Thyroid gland (tissue), 4 donors: ENCODE measurements at regions not wholly inside any gene's neighbourhood (a gene's known extent, or its start where the extent isn't known, plus 50 kb on each side); places are given as distances from the start of the nearest gene placed in this dataset.

Experiments used
- DNase-seq, 2 donors: peaks; one replicate each; pipeline ENCODE4 v3.0.0-alpha.2; 2019
- H3K27ac ChIP-seq, 3 donors: fragments of 200-600 bp; sonication (generic); 1 replicate in 2 of 3; 2 replicates in 1 of 3; pipeline ENCODE4 v1.5.1; 2016 to 2019; ENCODE audit warnings: mild to moderate bottlenecking in 1 of 3, moderate library complexity in 1 of 3
- H3K27me3 ChIP-seq: fragments of 200-600 bp; sonication (generic); one replicate; pipeline ENCODE4 v1.5.1; 2019
- H3K36me3 ChIP-seq, 2 donors: fragments of 200-600 bp; sonication (generic); one replicate each; pipeline ENCODE4 v1.5.1; 2016 to 2019
- H3K4me1 ChIP-seq, 2 donors: fragments of 200-600 bp; sonication (generic); one replicate each; pipeline ENCODE4 v1.5.1; 2017 to 2019
- H3K4me3 ChIP-seq, 3 donors: fragments of 200-600 bp; sonication (generic); replicated peaks in 1 of 3; 1 replicate in 2 of 3; 2 replicates in 1 of 3; pipeline ENCODE4 v1.5.1; 2016; ENCODE audit warnings: mild to moderate bottlenecking in 1 of 3
- H3K9me3 ChIP-seq: fragments of 200-600 bp; sonication (generic); one replicate; pipeline ENCODE4 v1.5.1; 2017
- POLR2A ChIP-seq, 2 donors: fragments of 450-650 bp; IDR thresholded peaks; one replicate each; pipeline ENCODE4 v1.6.1; 2017; ENCODE audit warnings: antibody characterized with exemption in 2 of 2, mild to moderate bottlenecking in 2 of 2, moderate library complexity in 1 of 2
- WGBS, 2 donors: methylation state at CpG; one replicate each; pipeline ENCODE4 v1.1.5; 2017; 5-methylcytosine and 5-hydroxymethylcytosine counted together
- intact Hi-C: fragments of 100-400 bp; cut with DNase I; formaldehyde crosslinking; loops from one replicate; pipeline ENCODE4 v1.15.1; 2023
- TF ChIP-seq, protein P1 (sequence below), 6 experiments: fragments of 200-600 bp in 3 of 6; fragments of 450-650 bp in 3 of 6; sonication (generic) in 3 of 6; IDR thresholded peaks; one replicate each; pipeline ENCODE4 v1.5.1; 2016 to 2019; ENCODE audit warnings: antibody characterized with exemption in 6 of 6, mild to moderate bottlenecking in 2 of 6, inconsistent platforms in 1 of 6, moderate library complexity in 1 of 6

DNA sequence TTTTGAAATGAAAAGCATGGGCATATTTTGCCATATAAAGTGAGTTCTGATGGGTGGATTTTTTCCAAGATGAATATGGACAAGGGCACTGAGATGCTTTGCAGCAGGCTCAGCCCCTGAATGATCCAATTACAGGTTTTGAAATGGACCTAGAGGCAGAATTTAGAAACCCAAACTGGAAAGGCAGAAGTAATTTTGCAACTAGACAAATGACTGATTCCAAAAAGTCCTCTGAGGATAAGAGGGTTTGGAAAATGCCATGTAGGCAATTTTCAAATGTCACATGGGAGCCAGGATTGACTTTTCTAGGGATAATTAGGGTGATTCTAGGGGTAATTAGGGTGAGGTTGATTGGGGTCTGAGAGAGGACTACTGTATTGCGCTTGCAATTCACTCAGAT is 148.9 kb upstream of the ZNF648 start:
- DNase-seq, result no peak
- no peaks in the 10 kb centered on the region for H3K27me3 ChIP-seq
- peak overlapping the region; percentile 14 to 59 (median 39) for H3K27ac ChIP-seq
- no peak overlapping the region for H3K4me3 ChIP-seq
- intact Hi-C loops, result no loop called here
- peaks cover 3 to 40% of the 10 kb centered on the region in 2 donors for H3K4me1 ChIP-seq
- 97% methylated on average over 1 of the region's 1 CpG for WGBS, 2 donors
- TF ChIP-seq, protein P1, sequence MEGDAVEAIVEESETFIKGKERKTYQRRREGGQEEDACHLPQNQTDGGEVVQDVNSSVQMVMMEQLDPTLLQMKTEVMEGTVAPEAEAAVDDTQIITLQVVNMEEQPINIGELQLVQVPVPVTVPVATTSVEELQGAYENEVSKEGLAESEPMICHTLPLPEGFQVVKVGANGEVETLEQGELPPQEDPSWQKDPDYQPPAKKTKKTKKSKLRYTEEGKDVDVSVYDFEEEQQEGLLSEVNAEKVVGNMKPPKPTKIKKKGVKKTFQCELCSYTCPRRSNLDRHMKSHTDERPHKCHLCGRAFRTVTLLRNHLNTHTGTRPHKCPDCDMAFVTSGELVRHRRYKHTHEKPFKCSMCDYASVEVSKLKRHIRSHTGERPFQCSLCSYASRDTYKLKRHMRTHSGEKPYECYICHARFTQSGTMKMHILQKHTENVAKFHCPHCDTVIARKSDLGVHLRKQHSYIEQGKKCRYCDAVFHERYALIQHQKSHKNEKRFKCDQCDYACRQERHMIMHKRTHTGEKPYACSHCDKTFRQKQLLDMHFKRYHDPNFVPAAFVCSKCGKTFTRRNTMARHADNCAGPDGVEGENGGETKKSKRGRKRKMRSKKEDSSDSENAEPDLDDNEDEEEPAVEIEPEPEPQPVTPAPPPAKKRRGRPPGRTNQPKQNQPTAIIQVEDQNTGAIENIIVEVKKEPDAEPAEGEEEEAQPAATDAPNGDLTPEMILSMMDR (IDR thresholded peaks at IDR 0.05), result no peak
- TF ChIP-seq POLR2A (IDR thresholded peaks at IDR 0.05), result no peak
- no peaks in the 10 kb centered on the region for H3K36me3 ChIP-seq
- H3K9me3 ChIP-seq, result no peaks in the 10 kb centered on the region

DNA sequence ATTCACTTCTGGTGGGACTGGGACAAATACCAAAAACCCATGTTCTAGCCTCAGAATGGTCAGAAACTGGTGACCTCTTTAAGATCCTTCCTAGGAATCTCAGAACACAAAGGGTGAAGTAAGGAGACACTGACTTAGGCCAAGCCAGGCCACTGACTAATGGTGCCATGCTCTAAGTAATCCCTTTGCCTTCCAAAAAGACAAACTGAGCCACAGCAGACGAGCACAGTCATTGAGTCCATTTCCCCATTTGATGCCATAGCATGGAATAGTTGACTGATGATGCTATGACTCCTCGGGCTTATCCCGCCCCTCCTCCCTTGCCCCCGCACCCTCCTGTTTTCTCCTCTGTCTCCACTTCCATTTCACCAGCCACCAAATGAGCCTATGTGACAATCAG is 145.8 kb upstream of the ZNF648 start:
- 69 to 70% methylated on average over 4 of the region's 4 CpGs for WGBS, 2 donors
- Histone ChIP-seq H3K36me3 (no peaks in the 10 kb centered on the region), H3K27ac (peak overlapping the region in 2 of 3 donors; percentile 50 to 64), H3K9me3 (no peaks in the 10 kb centered on the region), H3K4me3 (no peak overlapping the region), H3K27me3 (no peaks in the 10 kb centered on the region), H3K4me1 (peaks cover 13 to 47% of the 10 kb centered on the region in 2 donors)
- no peak for DNase-seq
- intact Hi-C loops, result no loop called here
- TF ChIP-seq, protein P1 (IDR thresholded peaks at IDR 0.05), result no peak
- TF ChIP-seq POLR2A (IDR thresholded peaks at IDR 0.05), result no peak

DNA sequence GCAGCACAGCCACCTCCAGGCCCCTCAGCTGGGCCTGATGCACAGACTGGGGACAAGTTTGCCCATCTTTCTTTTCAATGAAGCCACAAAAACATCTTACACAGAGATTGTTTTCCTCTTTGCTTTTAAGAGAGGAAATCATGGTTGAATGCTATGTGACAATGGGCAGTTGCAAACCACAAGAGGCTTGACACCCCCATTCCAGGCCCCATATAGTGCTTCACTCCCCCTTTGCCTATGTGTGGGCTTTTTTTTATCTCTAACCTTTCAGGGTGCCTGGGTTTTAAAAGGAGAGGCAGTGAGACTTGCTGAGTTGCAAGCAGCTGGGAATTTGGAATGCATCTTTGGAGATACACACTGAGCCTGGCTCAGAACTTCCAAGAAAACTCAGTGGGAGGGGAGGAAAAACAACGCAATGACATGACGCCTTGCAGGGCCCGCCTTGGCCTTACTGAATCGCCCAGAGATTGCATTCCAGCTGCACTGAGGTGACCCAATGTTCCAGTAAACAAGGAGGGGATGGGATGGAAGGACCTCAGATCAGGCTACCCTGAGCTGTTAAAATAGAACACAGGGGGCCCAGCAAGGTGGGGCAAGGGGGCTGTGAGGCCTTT is 145.2 kb upstream of the ZNF648 start:
- intact Hi-C loops, result no loop called here
- TF ChIP-seq, protein P1 (IDR thresholded peaks at IDR 0.05), result no peak
- no peak for TF ChIP-seq POLR2A (IDR thresholded peaks at IDR 0.05)
- WGBS, 2 donors, result 54 to 89% methylated on average over 4 of the region's 4 CpGs

DNA sequence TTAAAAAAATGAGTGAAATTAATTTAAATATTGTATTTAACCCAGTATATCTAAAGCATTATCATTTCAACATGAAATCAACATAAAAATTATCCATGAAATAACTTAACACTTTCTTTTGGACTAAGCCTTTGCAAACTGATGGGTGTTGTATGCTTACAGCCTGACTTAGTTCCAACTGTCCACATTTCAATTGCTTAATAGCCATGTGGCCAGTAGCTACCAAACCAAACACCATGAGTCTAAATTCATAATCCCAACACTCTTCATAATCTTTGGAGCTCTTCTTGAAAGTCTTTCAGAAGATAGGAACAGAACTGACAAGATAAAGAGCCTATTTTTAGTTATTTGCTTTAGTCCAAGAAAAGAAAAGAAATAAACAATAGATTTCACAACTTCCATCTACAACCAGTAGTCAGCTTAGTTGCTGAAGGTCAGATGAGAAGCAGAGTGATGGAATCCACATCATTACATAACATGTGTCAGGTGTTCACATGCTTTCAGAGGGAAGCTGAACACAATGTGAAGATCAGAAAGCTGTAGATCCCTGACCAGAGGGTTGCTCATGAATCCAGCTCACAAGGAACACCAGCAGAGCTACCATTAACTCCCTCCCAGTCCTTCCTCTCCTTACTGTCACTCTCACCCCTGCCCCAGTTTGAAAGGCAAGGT is 144.0 kb upstream of the ZNF648 start:
- DNase-seq, result no peak
- intact Hi-C loops, result no loop called here
- peak overlapping the region; percentile 31 to 64 (median 43) for H3K27ac ChIP-seq

More for the DNA sequence above, 145.2 kb upstream of the ZNF648 start:
- DNase-seq, result peak in 1 of 2 donors; percentile 18
- Histone ChIP-seq H3K36me3 (no peaks in the 10 kb centered on the region), H3K9me3 (no peaks in the 10 kb centered on the region), H3K4me3 (no peak overlapping the region), H3K27ac (peak overlapping the region; percentile 31 to 64 (median 50)), H3K27me3 (no peaks in the 10 kb centered on the region), H3K4me1 (peaks cover 18 to 52% of the 10 kb centered on the region in 2 donors)

More for the DNA sequence above, 144.0 kb upstream of the ZNF648 start:
- TF ChIP-seq, protein P1 (IDR thresholded peaks at IDR 0.05), result no peak
- TF ChIP-seq POLR2A (IDR thresholded peaks at IDR 0.05), result no peak
- no peak overlapping the region for H3K4me3 ChIP-seq
- H3K9me3 ChIP-seq, result no peaks in the 10 kb centered on the region
- H3K36me3 ChIP-seq, result no peaks in the 10 kb centered on the region
- no peaks in the 10 kb centered on the region for H3K27me3 ChIP-seq
- H3K4me1 ChIP-seq, result peaks cover 25 to 64% of the 10 kb centered on the region in 2 donors
